ENCODE measurements at regions not wholly inside any gene's neighbourhood (a gene's known extent, or its start where the extent isn't known, plus 50 kb on each side); places are given as distances from the start of the nearest gene placed in this dataset.

DNA sequence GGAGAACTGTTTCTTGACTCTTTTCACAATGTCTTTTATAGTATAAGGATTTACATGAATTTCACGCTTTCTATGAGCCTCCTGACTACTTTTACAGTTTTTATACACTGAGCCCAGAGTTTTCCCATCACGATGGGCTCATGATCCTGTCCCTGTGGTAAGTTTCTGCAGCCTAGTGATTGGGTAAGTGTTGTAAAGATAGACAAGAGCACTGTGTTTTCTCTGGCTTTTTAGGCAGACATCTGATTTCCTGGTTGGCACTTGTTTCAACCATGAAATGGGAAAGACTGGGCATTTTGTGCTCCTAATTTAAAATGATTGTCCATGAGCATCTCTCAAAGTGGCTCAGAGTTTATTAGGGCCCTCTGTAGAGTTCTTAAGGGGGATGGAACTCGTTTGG, 299.0 kb downstream of the FAT3 start:
- H3K9me3 Mint-ChIP-seq, result no peaks in the 10 kb centered on the region
- POLR2A ChIA-PET, result no interaction called here
- no peaks in the 10 kb centered on the region for H3K4me1 Mint-ChIP-seq
- H3K27ac Mint-ChIP-seq, result no peak overlapping the region
- intact Hi-C loops (cut with micrococcal nuclease), result no loop called here
- TF ChIP-seq, protein P1, sequence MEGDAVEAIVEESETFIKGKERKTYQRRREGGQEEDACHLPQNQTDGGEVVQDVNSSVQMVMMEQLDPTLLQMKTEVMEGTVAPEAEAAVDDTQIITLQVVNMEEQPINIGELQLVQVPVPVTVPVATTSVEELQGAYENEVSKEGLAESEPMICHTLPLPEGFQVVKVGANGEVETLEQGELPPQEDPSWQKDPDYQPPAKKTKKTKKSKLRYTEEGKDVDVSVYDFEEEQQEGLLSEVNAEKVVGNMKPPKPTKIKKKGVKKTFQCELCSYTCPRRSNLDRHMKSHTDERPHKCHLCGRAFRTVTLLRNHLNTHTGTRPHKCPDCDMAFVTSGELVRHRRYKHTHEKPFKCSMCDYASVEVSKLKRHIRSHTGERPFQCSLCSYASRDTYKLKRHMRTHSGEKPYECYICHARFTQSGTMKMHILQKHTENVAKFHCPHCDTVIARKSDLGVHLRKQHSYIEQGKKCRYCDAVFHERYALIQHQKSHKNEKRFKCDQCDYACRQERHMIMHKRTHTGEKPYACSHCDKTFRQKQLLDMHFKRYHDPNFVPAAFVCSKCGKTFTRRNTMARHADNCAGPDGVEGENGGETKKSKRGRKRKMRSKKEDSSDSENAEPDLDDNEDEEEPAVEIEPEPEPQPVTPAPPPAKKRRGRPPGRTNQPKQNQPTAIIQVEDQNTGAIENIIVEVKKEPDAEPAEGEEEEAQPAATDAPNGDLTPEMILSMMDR (IDR thresholded peaks at IDR 0.05), result no peak
- H3K36me3 Mint-ChIP-seq (ENCODE audit: low read depth), result no peaks in the 10 kb centered on the region
- CTCF ChIA-PET, result no interaction called here
- no peak for ATAC-seq (ENCODE audit: low read depth)
- no peak overlapping the region for H3K4me3 Mint-ChIP-seq
- no peak for DNase-seq
- H3K27me3 Mint-ChIP-seq, result no peaks in the 10 kb centered on the region

DNA sequence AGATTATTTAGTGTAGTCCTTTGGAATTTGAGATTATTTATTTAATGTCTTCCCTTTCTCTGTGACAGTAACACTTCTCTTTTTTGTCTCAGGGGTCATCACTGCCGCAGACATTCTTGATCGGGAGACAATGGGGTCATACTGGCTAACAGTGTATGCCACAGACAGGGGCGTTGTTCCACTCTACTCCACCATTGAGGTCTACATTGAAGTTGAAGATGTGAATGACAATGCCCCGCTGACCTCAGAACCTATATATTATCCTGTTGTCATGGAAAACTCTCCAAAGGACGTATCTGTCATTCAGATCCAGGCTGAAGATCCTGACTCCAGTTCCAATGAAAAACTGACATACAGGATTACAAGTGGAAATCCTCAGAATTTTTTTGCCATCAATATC, 299.9 kb downstream of the FAT3 start:
- Mint-ChIP-seq H3K27me3 (no peaks in the 10 kb centered on the region), H3K4me3 (no peak overlapping the region), H3K36me3 (ENCODE audit: low read depth) (no peaks in the 10 kb centered on the region), H3K27ac (no peak overlapping the region), H3K4me1 (no peaks in the 10 kb centered on the region), H3K9me3 (no peaks in the 10 kb centered on the region)
- intact Hi-C loops (cut with micrococcal nuclease), result no loop called here
- TF ChIP-seq, protein P1 (IDR thresholded peaks at IDR 0.05), result no peak
- ChIA-PET CTCF (no interaction called here), POLR2A (no interaction called here)
- ATAC-seq (ENCODE audit: low read depth), result no peak
- DNase-seq, result no peak

DNA sequence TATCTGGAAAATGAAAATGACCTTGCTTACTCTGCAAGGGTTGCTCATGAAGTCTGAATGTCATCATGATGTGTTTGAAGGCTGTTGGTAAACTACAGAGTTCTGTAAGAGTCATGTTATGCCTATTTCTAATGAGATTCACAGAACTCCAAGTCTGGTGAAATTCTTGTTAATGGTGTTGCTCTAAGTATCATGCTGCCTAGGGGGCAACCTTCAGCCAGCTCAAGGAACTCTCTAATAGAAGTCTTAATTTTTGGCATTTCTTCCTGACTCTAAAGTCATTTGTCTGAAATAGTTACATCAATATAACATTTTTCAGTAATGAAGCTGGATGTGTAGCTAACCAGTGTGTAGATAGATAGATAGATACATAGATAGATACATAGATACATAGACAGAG, 302.8 kb downstream of the FAT3 start:
- Mint-ChIP-seq H3K36me3 (ENCODE audit: low read depth) (no peaks in the 10 kb centered on the region), H3K9me3 (no peaks in the 10 kb centered on the region), H3K27me3 (no peaks in the 10 kb centered on the region), H3K27ac (no peak overlapping the region), H3K4me3 (no peak overlapping the region), H3K4me1 (no peaks in the 10 kb centered on the region)
- intact Hi-C loops (cut with micrococcal nuclease), result no loop called here
- ChIA-PET POLR2A (no interaction called here), CTCF (no interaction called here)
- TF ChIP-seq, protein P1 (IDR thresholded peaks at IDR 0.05), result no peak
- no peak for DNase-seq
- ATAC-seq (ENCODE audit: low read depth), result no peak

DNA sequence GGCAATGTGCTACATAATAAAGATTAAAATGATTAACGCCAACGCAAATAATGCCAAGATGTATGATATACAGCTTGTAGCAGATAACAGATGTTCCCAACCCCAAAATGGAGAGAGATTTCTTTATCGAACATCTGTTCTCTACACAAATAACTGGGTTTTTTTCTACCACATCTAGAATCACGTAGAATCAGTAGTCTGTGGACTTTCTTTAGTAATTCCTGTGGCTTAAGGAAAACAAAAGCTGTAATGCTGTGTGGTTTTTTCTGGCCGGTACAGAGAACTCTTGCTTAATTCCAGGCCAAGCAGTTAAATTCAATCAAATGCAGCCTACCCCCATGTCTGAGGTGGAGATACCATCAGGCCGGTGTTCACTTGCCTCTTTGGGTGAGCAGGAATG, 303.4 kb downstream of the FAT3 start:
- ATAC-seq (ENCODE audit: low read depth) (no peak), DNase-seq (no peak)
- Mint-ChIP-seq H3K36me3 (ENCODE audit: low read depth) (no peaks in the 10 kb centered on the region), H3K4me3 (no peak overlapping the region), H3K9me3 (no peaks in the 10 kb centered on the region), H3K4me1 (no peaks in the 10 kb centered on the region), H3K27ac (no peak overlapping the region), H3K27me3 (no peaks in the 10 kb centered on the region)
- POLR2A ChIA-PET, result no interaction called here
- TF ChIP-seq, protein P1 (IDR thresholded peaks at IDR 0.05), result no peak
- intact Hi-C loops (cut with micrococcal nuclease), result no loop called here
- CTCF ChIA-PET, result no interaction called here

DNA sequence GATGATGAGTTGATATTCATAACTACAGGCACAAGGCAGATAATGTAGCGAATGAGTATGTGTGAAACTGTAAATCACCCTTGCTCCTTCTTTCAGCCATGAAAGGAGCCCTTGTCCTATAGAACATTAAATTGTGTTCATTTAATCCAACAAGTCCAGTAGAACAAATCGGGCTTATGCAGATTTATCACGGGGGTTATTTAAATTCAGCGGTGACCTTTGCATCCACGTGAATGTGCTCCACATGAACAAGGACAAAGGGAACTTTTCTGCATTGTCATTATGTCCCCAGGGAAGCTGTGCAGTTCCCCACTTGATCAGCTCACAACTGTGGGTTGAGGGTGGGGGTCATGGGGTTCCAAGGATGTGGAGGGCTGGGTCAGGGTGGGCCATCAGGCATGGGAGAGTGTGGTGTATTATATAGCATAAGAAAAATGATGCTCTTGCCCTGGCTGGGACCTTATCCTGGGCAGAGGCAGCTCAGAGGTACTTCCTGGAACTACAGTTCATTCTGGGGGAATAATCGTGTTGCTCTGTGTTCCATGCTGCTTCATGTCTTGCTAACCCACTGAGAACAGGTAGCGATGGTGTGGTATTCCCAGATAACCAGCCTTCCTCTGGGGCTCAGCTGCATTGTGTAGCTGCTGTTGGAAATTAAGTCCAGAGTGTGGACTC, 306.6 kb downstream of the FAT3 start:
- CTCF ChIA-PET, result no interaction called here
- Mint-ChIP-seq H3K9me3 (no peaks in the 10 kb centered on the region), H3K4me3 (no peak overlapping the region), H3K4me1 (no peaks in the 10 kb centered on the region), H3K27ac (no peak overlapping the region), H3K36me3 (ENCODE audit: low read depth) (no peaks in the 10 kb centered on the region), H3K27me3 (no peaks in the 10 kb centered on the region)
- ATAC-seq (ENCODE audit: low read depth) (no peak), DNase-seq (no peak)
- TF ChIP-seq, protein P1 (IDR thresholded peaks at IDR 0.05), result no peak
- POLR2A ChIA-PET, result no interaction called here
- intact Hi-C loops (cut with micrococcal nuclease), result no loop called here

Data from activated B cell treated with CpG ODN at 0.5 μM for 24 hours (primary cell).